GM21423 (cell line): ENCODE measurements at regions not wholly inside any gene's neighbourhood (a gene's known extent, or its start where the extent isn't known, plus 50 kb on each side); places are given as distances from the start of the nearest gene placed in this dataset.

Source experiments
- ATAC-seq: cut with Tn5 transposase; IDR thresholded peaks from one replicate; pipeline ENCODE4 v1.9.1; 2021; ENCODE audit warnings: mild to moderate bottlenecking, moderate library complexity; ENCODE audit not compliant: unreplicated experiment

- ATAC-seq = no peak
These were observed 298.9 kb upstream of the CBLB start for GRCh38 chr3:106167728-106168127.

- ATAC-seq = no peak
These were observed 300.3 kb upstream of the CBLB start for GRCh38 chr3:106168962-106169750.

- no peak for ATAC-seq
These were observed 301.8 kb upstream of the CBLB start for GRCh38 chr3:106170636-106171035.

- ATAC-seq = no peak
These were observed 303.3 kb upstream of the CBLB start for GRCh38 chr3:106172101-106172500.

GRCh38 chr3:106172780-106173179 is 304.0 kb upstream of the CBLB start:
- peak; percentile 75 for ATAC-seq

- no peak for ATAC-seq
These were observed 306.5 kb upstream of the CBLB start for GRCh38 chr3:106175276-106175675.

GRCh38 chr3:106176734-106177133 is 307.9 kb upstream of the CBLB start:
- ATAC-seq = peak; percentile 74

GRCh38 chr3:106182950-106183511 is 314.2 kb upstream of the CBLB start:
- no peak for ATAC-seq

GRCh38 chr3:106183762-106184391 is 315.1 kb upstream of the CBLB start:
- ATAC-seq = no peak

GRCh38 chr3:106184540-106185457 is 316.0 kb upstream of the CBLB start:
- peak; percentile 93 for ATAC-seq

- ATAC-seq = no peak
These were observed 317.1 kb upstream of the CBLB start for GRCh38 chr3:106185949-106186348.

GRCh38 chr3:106190296-106190695 is 321.5 kb upstream of the CBLB start:
- ATAC-seq = no peak

- ATAC-seq = no peak
These were observed 322.4 kb upstream of the CBLB start for GRCh38 chr3:106191211-106191610.

GRCh38 chr3:106191913-106192312 is 323.1 kb upstream of the CBLB start:
- ATAC-seq = no peak

- no peak for ATAC-seq
These were observed 325.1 kb upstream of the CBLB start for GRCh38 chr3:106193876-106194275.

- no peak for ATAC-seq
These were observed 325.9 kb upstream of the CBLB start for GRCh38 chr3:106194726-106195125.

GRCh38 chr3:106197532-106198194 is 328.9 kb upstream of the CBLB start:
- ATAC-seq = no peak

- ATAC-seq = no peak
These were observed 335.5 kb upstream of the CBLB start for GRCh38 chr3:106204160-106204868.

- peak; percentile 86 for ATAC-seq
These were observed 337.3 kb upstream of the CBLB start for GRCh38 chr3:106206146-106206545.

GRCh38 chr3:106206613-106207012 is 337.8 kb upstream of the CBLB start:
- ATAC-seq = no peak
